Vagina (tissue), 2 donors: ENCODE measurements at regions not wholly inside any gene's neighbourhood (a gene's known extent, or its start where the extent isn't known, plus 50 kb on each side); places are given as distances from the start of the nearest gene placed in this dataset.

Source experiments
- DNase-seq, 2 donors: peaks; one replicate each; pipeline ENCODE4 v3.0.0-alpha.2; 2017; ENCODE audit errors: extremely low spot score in 2 of 2
- H3K27ac ChIP-seq: fragments of 200-600 bp; sonication (generic); one replicate; pipeline ENCODE4 v1.5.1; 2019
- H3K27me3 ChIP-seq: fragments of 200-600 bp; sonication (generic); one replicate; pipeline ENCODE4 v1.5.1; 2019
- H3K36me3 ChIP-seq, 2 donors: fragments of 200-600 bp; sonication (generic); one replicate each; pipeline ENCODE4 v1.5.1; 2017 to 2019
- H3K4me1 ChIP-seq: fragments of 200-600 bp; sonication (generic); one replicate; pipeline ENCODE4 v1.5.1; 2019
- H3K4me3 ChIP-seq, 2 donors: fragments of 200-600 bp; sonication (generic); 1 replicate in 1 of 2; 2 replicates in 1 of 2; pipeline ENCODE4 v1.5.1; 2016 to 2019
- H3K9me3 ChIP-seq: fragments of 200-600 bp; sonication (generic); one replicate; pipeline ENCODE4 v1.5.1; 2019
- CTCF ChIP-seq, 3 experiments: fragments of 450-650 bp in 2 of 3; fragments of 200-600 bp in 1 of 3; sonication (generic) in 1 of 3; IDR thresholded peaks; one replicate each; pipeline ENCODE4 v1.5.1; 2017 to 2019; ENCODE audit warnings: antibody characterized with exemption in 3 of 3, mild to moderate bottlenecking in 2 of 3, moderate library complexity in 2 of 3
- POLR2A ChIP-seq, 2 donors: fragments of 450-650 bp; IDR thresholded peaks; one replicate each; pipeline ENCODE4 v1.6.1; 2017; ENCODE audit warnings: antibody characterized with exemption in 2 of 2, mild to moderate bottlenecking in 2 of 2, moderate library complexity in 2 of 2
- POLR2AphosphoS5 ChIP-seq, 2 donors: sonication (generic); formaldehyde crosslinking; IDR thresholded peaks; one replicate each; pipeline ENCODE4 v1.9.0; 2017; ENCODE audit warnings: antibody characterized with exemption in 2 of 2, mild to moderate bottlenecking in 2 of 2, low read depth in 1 of 2; ENCODE audit not compliant: insufficient read depth in 1 of 2
- intact Hi-C: fragments of 100-400 bp; cut with DNase I; formaldehyde crosslinking; loops from one replicate; pipeline ENCODE4 v1.15.1; 2023

GRCh38 chr7:42673951-42674350 is 237.9 kb downstream of the C7orf25 start:
- Histone ChIP-seq H3K4me1 (peaks cover 22% of the 10 kb centered on the region), H3K36me3 (no peaks in the 10 kb centered on the region), H3K9me3 (no peaks in the 10 kb centered on the region), H3K27ac (no peak overlapping the region), H3K4me3 (no peak overlapping the region), H3K27me3 (no peaks in the 10 kb centered on the region)
- no peak for DNase-seq
- intact Hi-C loops = no loop called here
- TF ChIP-seq POLR2AphosphoS5 (IDR thresholded peaks at IDR 0.05; ENCODE audit: insufficient read depth in 1 of 2, low read depth in 1 of 2) (no peak), POLR2A (IDR thresholded peaks at IDR 0.05) (no peak), CTCF (IDR thresholded peaks at IDR 0.05) (no peak)

GRCh38 chr7:42672339-42672999 is 239.4 kb downstream of the C7orf25 start:
- no peak for DNase-seq
- H3K27me3 ChIP-seq = no peaks in the 10 kb centered on the region
- no peak overlapping the region for H3K4me3 ChIP-seq
- no peaks in the 10 kb centered on the region for H3K36me3 ChIP-seq
- no peaks in the 10 kb centered on the region for H3K9me3 ChIP-seq
- H3K4me1 ChIP-seq = peaks cover 12% of the 10 kb centered on the region
- no peak for TF ChIP-seq CTCF (IDR thresholded peaks at IDR 0.05)
- TF ChIP-seq POLR2A (IDR thresholded peaks at IDR 0.05) = no peak
- no peak for TF ChIP-seq POLR2AphosphoS5 (IDR thresholded peaks at IDR 0.05; ENCODE audit: insufficient read depth in 1 of 2, low read depth in 1 of 2)
- intact Hi-C loops = no loop called here
- H3K27ac ChIP-seq = no peak overlapping the region

GRCh38 chr7:42671627-42672026 is 240.2 kb downstream of the C7orf25 start:
- Histone ChIP-seq H3K9me3 (no peaks in the 10 kb centered on the region), H3K27me3 (no peaks in the 10 kb centered on the region), H3K27ac (no peak overlapping the region), H3K36me3 (no peaks in the 10 kb centered on the region), H3K4me1 (peaks cover 3% of the 10 kb centered on the region), H3K4me3 (no peak overlapping the region)
- no peak for DNase-seq
- intact Hi-C loops = no loop called here
- TF ChIP-seq POLR2AphosphoS5 (IDR thresholded peaks at IDR 0.05; ENCODE audit: insufficient read depth in 1 of 2, low read depth in 1 of 2) (peak in 1 of 2 donors; percentile 72), POLR2A (IDR thresholded peaks at IDR 0.05) (no peak), CTCF (IDR thresholded peaks at IDR 0.05) (no peak)

- intact Hi-C loops = no loop called here
- TF ChIP-seq CTCF (IDR thresholded peaks at IDR 0.05) (no peak), POLR2A (IDR thresholded peaks at IDR 0.05) (no peak), POLR2AphosphoS5 (IDR thresholded peaks at IDR 0.05; ENCODE audit: insufficient read depth in 1 of 2, low read depth in 1 of 2) (no peak)
- Histone ChIP-seq H3K4me3 (no peak overlapping the region), H3K27ac (no peak overlapping the region), H3K9me3 (no peaks in the 10 kb centered on the region), H3K4me1 (no peaks in the 10 kb centered on the region), H3K36me3 (no peaks in the 10 kb centered on the region), H3K27me3 (no peaks in the 10 kb centered on the region)
- no peak for DNase-seq
These were observed 244.9 kb downstream of the C7orf25 start for GRCh38 chr7:42666994-42667393.

GRCh38 chr7:42662862-42663261 is 249.0 kb downstream of the C7orf25 start:
- H3K4me1 ChIP-seq = no peaks in the 10 kb centered on the region
- H3K4me3 ChIP-seq = no peak overlapping the region
- intact Hi-C loops = no loop called here

More at GRCh38 chr7:42662862-42663261, 249.0 kb downstream of the C7orf25 start:
- Histone ChIP-seq H3K27me3 (no peaks in the 10 kb centered on the region), H3K9me3 (no peaks in the 10 kb centered on the region), H3K36me3 (no peaks in the 10 kb centered on the region), H3K27ac (no peak overlapping the region)
- DNase-seq = no peak
- TF ChIP-seq CTCF (IDR thresholded peaks at IDR 0.05) = no peak
